SK-N-SH treated with all-trans-retinoic acid at 6 μM for 48 hours (cell line): ENCODE measurements at regions not wholly inside any gene's neighbourhood (a gene's known extent, or its start where the extent isn't known, plus 50 kb on each side); places are given as distances from the start of the nearest gene placed in this dataset.
"Not testable (repeated sequence)": the region's sequence is repeated elsewhere in the genome, so short reads cannot be mapped to it uniquely, and the experiment has no call there.

ENCODE experiments used
- ATAC-seq: fragments of 200-7000 bp; cut with Tn5 transposase; 3 replicates; pipeline ENCODE4 v1.9.1; 2020; ENCODE audit warnings: mild to moderate bottlenecking, moderate library complexity
- ARNTL ChIP-seq: fragments of 450-650 bp; formaldehyde crosslinking; IDR thresholded peaks from 2 replicates; pipeline ENCODE4 v1.5.0; 2020; ENCODE audit warnings: low read depth, mild to moderate bottlenecking, moderate library complexity, borderline replicate concordance
- CREB5 ChIP-seq: fragments of 250-450 bp; sonication (Bioruptor Pico); IDR thresholded peaks from 2 replicates; pipeline ENCODE4 v1.5.1; 2020; ENCODE audit warnings: low read depth, mild to moderate bottlenecking, moderate library complexity
- CSDC2 ChIP-seq: fragments of 250-450 bp; sonication (Bioruptor Pico); IDR thresholded peaks from 2 replicates; pipeline ENCODE4 v1.5.0; 2020; ENCODE audit warnings: mild to moderate bottlenecking, moderate library complexity
- CSRNP3 ChIP-seq: fragments of 250-450 bp; sonication (Bioruptor Pico); IDR thresholded peaks from 2 replicates; pipeline ENCODE4 v1.5.1; 2021; ENCODE audit warnings: mild to moderate bottlenecking, moderate library complexity
- ESRRG ChIP-seq: fragments of 250-450 bp; sonication (Bioruptor Pico); IDR thresholded peaks from 2 replicates; pipeline ENCODE4 v1.6.1; 2021; ENCODE audit warnings: mild to moderate bottlenecking
- GLIS3 ChIP-seq: fragments of 250-450 bp; sonication (Bioruptor Pico); IDR thresholded peaks from 2 replicates; pipeline ENCODE4 v1.5.0; 2020; ENCODE audit warnings: mild to moderate bottlenecking, moderate library complexity
- ISL1 ChIP-seq: fragments of 250-450 bp; sonication (Bioruptor Pico); IDR thresholded peaks from 2 replicates; pipeline ENCODE4 v2.1.2; 2022; ENCODE audit warnings: mild to moderate bottlenecking, moderate library complexity
- PATZ1 ChIP-seq: fragments of 250-450 bp; sonication (Bioruptor Pico); IDR thresholded peaks from 2 replicates; pipeline ENCODE4 v1.8.0; 2020; ENCODE audit warnings: mild to moderate bottlenecking, moderate library complexity, borderline replicate concordance
- PPARA ChIP-seq: fragments of 250-450 bp; sonication (Bioruptor Pico); IDR thresholded peaks from 2 replicates; pipeline ENCODE4 v1.5.0; 2020; ENCODE audit warnings: mild to moderate bottlenecking, borderline replicate concordance
- RARB ChIP-seq: fragments of 250-450 bp; sonication (Bioruptor Pico); IDR thresholded peaks from 2 replicates; pipeline ENCODE4 v1.8.0; 2021; ENCODE audit warnings: mild to moderate bottlenecking, moderate library complexity
- SNAI2 ChIP-seq: fragments of 250-450 bp; sonication (Bioruptor Pico); IDR thresholded peaks from 2 replicates; pipeline ENCODE4 v1.5.0; 2020; ENCODE audit warnings: mild to moderate bottlenecking, moderate library complexity
- TOX ChIP-seq: fragments of 250-450 bp; sonication (Bioruptor Pico); IDR thresholded peaks from 2 replicates; pipeline ENCODE4 v1.8.0; 2021; ENCODE audit warnings: mild to moderate bottlenecking, moderate library complexity, borderline replicate concordance
- TSHZ2 ChIP-seq: fragments of 250-450 bp; sonication (Bioruptor Pico); IDR thresholded peaks from 2 replicates; pipeline ENCODE4 v1.5.0; 2020; ENCODE audit warnings: mild to moderate bottlenecking, moderate library complexity
- ZFP3 ChIP-seq: fragments of 250-450 bp; sonication (Bioruptor Pico); IDR thresholded peaks from 2 replicates; pipeline ENCODE4 v1.5.0; 2020; ENCODE audit warnings: mild to moderate bottlenecking, moderate library complexity
- ZNF565 ChIP-seq: fragments of 450-650 bp; formaldehyde crosslinking; conservative IDR thresholded peaks from 2 replicates; pipeline ENCODE4 v1.5.0; 2020; ENCODE audit warnings: low read depth, mild to moderate bottlenecking, moderate library complexity
- ZNF8 ChIP-seq: fragments of 450-650 bp; formaldehyde crosslinking; IDR thresholded peaks from 2 replicates; pipeline ENCODE4 v1.5.0; 2020; ENCODE audit warnings: mild to moderate bottlenecking, moderate library complexity

DNA sequence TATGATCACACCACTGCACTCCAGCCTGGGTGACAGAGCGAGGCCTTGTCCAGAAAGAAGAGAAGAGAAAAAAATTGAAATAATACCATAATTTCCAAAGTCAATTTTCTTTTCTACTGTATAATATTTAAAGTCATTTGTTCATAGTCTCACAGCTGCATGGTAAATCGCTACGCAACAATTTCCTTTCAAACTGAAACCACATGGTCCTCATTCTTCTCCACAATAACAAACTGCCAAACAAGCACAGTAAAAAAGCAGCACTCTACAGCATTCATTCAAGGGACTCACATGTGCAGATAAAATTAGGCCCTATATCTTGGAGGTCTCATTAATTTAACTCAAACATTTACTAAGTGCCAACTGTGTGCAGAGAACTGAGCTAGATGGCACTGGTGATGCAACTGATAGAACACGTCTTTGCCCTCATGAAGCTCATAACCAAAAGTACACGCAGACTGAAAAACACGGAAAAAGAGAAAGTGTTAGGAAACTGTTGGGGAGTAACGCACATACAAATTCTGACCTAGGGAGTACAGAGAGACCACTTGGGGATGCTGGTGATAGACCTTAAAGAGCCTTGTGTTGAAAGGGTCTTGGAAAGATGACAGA, 68.4 kb upstream of the SRRM3 start:
- TF ChIP-seq ESRRG (CRISPR knock-in tag) (no peak), GLIS3 (CRISPR knock-in tag) (no peak)
- no peak for ATAC-seq

GRCh38 chr7:76133839-76134238, 67.9 kb upstream of the SRRM3 start:
- TF ChIP-seq TSHZ2 (CRISPR knock-in tag), result no peak
- no peak for TF ChIP-seq ZFP3
- no peak for TF ChIP-seq CSRNP3 (CRISPR knock-in tag)
- no peak for TF ChIP-seq RARB (CRISPR knock-in tag)
- no peak for TF ChIP-seq CSDC2
- TF ChIP-seq ARNTL (CRISPR knock-in tag), result no peak
- TF ChIP-seq CREB5, result no peak
- no peak for ATAC-seq

DNA sequence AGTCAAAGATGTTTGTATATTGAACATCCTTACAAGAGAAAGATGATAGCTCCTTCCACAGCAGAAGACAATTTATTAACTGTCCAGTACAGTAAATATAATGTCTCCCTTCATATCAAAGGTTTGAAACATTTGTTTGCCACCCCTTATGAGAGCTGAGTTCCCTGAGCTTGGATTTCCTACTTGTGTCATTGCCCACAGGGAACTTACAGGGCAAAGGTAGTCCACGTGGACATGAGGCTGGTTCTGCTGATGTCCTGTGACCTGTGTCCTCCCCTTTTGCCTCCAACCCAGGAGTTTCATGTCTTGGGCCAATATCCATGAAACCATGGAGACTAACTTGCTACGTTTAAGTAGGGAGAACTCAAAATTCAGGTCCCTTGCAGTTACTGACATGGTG, 66.4 kb upstream of the SRRM3 start:
- ATAC-seq, result not testable (repeated sequence)

- not testable (repeated sequence) for ATAC-seq
Measured at GRCh38 chr7:76138577-76139313, 63.0 kb upstream of the SRRM3 start.

- no peak for ATAC-seq
- TF ChIP-seq CSRNP3 (CRISPR knock-in tag) (no peak), CREB5 (no peak), CSDC2 (no peak), GLIS3 (CRISPR knock-in tag) (no peak), ESRRG (CRISPR knock-in tag) (no peak), ARNTL (CRISPR knock-in tag) (no peak), SNAI2 (no peak), ZNF565 (CRISPR knock-in tag) (no peak)
- TF ChIP-seq, all 23 proteins: peak for 0
Measured at GRCh38 chr7:76139670-76140069, 62.0 kb upstream of the SRRM3 start.

DNA sequence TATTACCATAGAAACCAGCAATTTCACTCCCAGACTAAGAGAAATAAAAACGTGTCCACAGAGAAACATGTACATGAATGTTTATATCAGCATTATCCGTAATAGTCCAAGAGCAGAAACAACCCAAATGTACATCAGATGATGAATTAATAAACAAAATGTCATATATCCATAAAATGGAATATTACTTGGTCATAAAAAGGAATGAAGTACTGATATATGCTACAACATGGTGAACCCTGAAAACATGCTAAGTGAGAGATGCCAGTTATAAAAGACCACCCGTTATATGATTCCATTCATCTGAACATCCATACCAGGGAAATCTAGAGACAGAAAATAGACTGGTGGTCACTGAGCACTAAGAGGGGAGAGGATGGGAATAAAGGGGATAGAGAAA, 61.4 kb upstream of the SRRM3 start:
- not testable (repeated sequence) for ATAC-seq

GRCh38 chr7:76142861-76143260, 58.8 kb upstream of the SRRM3 start:
- ATAC-seq, result no peak
- no peak for TF ChIP-seq ZNF565 (CRISPR knock-in tag)
- TF ChIP-seq PPARA, result no peak
- TF ChIP-seq PATZ1 (CRISPR knock-in tag), result no peak
- TF ChIP-seq TOX (CRISPR knock-in tag), result no peak
- no peak for TF ChIP-seq ESRRG (CRISPR knock-in tag)
- no peak for TF ChIP-seq TSHZ2 (CRISPR knock-in tag)
- no peak for TF ChIP-seq ZNF8 (CRISPR knock-in tag)
- no peak for TF ChIP-seq ISL1 (CRISPR knock-in tag)
